ENCODE measurements at regions not wholly inside any gene's neighbourhood (a gene's known extent, or its start where the extent isn't known, plus 50 kb on each side); places are given as distances from the start of the nearest gene placed in this dataset.

GRCh38 chr17:5695480-5695879 lies 111.2 kb upstream of the NLRP1 start:
- DNase-seq = no peak

GRCh38 chr17:5698959-5699358 lies 114.7 kb upstream of the NLRP1 start:
- DNase-seq = no peak

GRCh38 chr17:5699814-5700213 lies 115.5 kb upstream of the NLRP1 start:
- no peak for DNase-seq

GRCh38 chr17:5700745-5701144 lies 116.4 kb upstream of the NLRP1 start:
- DNase-seq = no peak

GRCh38 chr17:5701381-5701780 lies 117.1 kb upstream of the NLRP1 start:
- no peak for DNase-seq

GRCh38 chr17:5702951-5703510 lies 118.7 kb upstream of the NLRP1 start:
- no peak for DNase-seq

- DNase-seq = no peak
Measured at GRCh38 chr17:5703736-5704135, 119.4 kb upstream of the NLRP1 start.

GRCh38 chr17:5705081-5705875 lies 121.0 kb upstream of the NLRP1 start:
- no peak for DNase-seq

GRCh38 chr17:5705876-5706576 lies 121.7 kb upstream of the NLRP1 start:
- DNase-seq = no peak

GRCh38 chr17:5706577-5707210 lies 122.4 kb upstream of the NLRP1 start:
- peak; percentile 90 for DNase-seq

- no peak for DNase-seq
Measured at GRCh38 chr17:5707482-5707881, 123.2 kb upstream of the NLRP1 start.

- no peak for DNase-seq
Measured at GRCh38 chr17:5708344-5708743, 124.0 kb upstream of the NLRP1 start.

- no peak for DNase-seq
Measured at GRCh38 chr17:5711344-5711743, 127.0 kb upstream of the NLRP1 start.

GRCh38 chr17:5714993-5715392 lies 130.7 kb upstream of the NLRP1 start:
- DNase-seq = no peak

- DNase-seq = no peak
Measured at GRCh38 chr17:5715478-5715877, 131.2 kb upstream of the NLRP1 start.

GRCh38 chr17:5718726-5719125 lies 134.4 kb upstream of the NLRP1 start:
- no peak for DNase-seq

GRCh38 chr17:5719976-5720375 lies 135.7 kb upstream of the NLRP1 start:
- DNase-seq = no peak

- no peak for DNase-seq
Measured at GRCh38 chr17:5730373-5730772, 146.1 kb upstream of the NLRP1 start.

- DNase-seq = no peak
Measured at GRCh38 chr17:5740937-5741336, 156.6 kb upstream of the NLRP1 start.

- DNase-seq = no peak
Measured at GRCh38 chr17:5741810-5742209, 157.5 kb upstream of the NLRP1 start.

GRCh38 chr17:5745111-5745813 lies 161.0 kb upstream of the NLRP1 start:
- no peak for DNase-seq

GRCh38 chr17:5747276-5747675 lies 163.0 kb upstream of the NLRP1 start:
- DNase-seq = no peak
